Medulla oblongata (tissue), 1 donor: ENCODE measurements at regions not wholly inside any gene's neighbourhood (a gene's known extent, or its start where the extent isn't known, plus 50 kb on each side); places are given as distances from the start of the nearest gene placed in this dataset.

ENCODE experiments used
- DNase-seq: peaks from one replicate; pipeline ENCODE4 v3.0.0-alpha.2; 2015; ENCODE audit errors: extremely low spot score

GRCh38 chr1:98210064-98210463, 289.2 kb upstream of the DPYD start:
- no peak for DNase-seq

DNA sequence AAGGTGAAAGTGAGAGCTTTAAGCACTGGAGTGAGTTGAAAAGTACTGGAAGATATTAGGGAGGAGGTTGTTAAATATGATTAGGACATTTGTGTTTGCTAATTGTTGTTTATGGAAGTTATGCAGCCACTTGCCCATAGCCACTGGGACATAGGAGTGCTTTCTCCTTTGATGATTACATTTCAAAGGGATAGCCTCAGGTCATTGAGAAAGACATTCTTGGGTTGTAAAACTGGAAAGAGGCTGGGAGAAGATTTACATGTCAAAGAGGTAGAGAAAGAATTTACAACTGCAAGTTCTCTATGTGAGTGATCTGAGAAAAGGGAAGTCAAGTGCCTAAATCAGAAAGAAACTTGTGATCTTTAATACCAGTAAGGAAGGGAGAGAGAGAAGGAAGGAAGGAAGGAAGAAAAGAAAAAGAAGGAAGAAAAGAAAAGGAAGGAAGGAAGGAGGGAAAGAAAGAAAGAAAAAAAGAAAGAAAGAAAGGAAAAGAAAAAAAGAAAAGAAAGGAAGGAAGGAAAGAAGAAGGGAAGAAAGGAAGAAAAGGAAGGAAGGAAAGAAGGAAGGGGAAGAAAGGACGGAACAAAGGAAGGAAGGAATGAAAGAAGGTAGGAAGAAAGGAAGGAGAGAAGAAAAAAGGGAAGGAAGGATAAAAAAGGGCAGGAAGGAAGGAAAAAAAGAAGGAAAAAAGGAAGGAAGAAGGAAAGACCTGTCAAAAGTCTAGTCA, 284.6 kb upstream of the DPYD start:
- no peak for DNase-seq

DNA sequence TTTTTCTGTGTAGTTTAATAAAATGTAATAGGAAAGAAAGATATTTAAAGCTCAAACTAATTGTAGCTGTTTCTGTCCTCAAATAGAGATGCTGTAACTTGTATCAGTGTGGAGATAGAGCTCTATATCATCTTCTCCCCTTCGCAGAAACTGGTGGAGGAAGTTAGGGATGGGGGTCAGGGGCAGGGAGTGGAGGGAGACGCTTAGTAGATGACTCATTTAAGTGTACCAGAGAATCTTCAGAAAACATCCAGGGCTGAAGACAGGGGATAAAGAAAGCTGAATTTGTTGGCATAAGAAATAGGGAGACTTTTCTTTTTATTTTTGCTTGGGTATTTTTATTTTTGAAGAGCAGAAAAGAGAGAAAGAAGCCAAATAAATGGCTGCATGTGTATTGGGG, 282.6 kb upstream of the DPYD start:
- no peak for DNase-seq

- DNase-seq = no peak
Measured at GRCh38 chr1:98201666-98202081, 280.8 kb upstream of the DPYD start.

GRCh38 chr1:98197356-98197755, 276.5 kb upstream of the DPYD start:
- no peak for DNase-seq

DNA sequence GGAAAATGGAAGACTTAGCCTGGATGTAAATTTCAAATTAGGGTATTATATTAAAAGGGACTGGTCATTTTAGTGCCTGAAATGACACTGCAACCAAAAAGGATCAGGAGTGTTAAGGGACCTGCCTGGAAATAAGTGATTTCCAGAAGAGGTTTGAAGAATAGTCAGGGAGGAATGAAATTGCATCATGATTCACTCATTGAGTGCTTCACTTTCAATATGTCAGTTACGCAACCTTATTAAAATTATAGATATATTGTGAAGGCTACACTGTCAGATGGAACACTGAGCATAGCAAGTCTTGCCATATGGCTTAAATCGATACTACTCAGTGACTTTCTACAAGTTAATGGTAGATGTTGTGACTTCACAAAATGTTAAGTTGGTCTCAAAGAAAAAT, 275.2 kb upstream of the DPYD start:
- no peak for DNase-seq

DNA sequence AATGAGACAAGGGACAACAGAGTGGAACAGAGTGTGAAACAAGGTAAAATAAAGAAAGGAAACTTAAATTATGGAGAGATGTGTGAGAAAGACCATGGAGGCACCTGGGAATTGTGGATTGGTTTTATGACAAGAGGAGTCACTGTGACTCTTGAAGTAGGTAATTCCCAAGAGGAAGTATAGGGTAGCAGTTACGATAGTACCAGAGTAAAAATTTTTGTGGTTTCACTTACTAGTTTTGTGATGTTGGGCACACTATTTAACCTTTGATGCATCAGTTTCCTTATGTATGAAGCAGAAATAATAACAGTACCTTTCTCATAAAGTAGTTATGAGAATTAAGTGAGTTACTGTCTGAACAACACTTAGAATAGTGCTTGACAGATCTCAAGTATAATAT, 267.9 kb upstream of the DPYD start:
- no peak for DNase-seq

DNA sequence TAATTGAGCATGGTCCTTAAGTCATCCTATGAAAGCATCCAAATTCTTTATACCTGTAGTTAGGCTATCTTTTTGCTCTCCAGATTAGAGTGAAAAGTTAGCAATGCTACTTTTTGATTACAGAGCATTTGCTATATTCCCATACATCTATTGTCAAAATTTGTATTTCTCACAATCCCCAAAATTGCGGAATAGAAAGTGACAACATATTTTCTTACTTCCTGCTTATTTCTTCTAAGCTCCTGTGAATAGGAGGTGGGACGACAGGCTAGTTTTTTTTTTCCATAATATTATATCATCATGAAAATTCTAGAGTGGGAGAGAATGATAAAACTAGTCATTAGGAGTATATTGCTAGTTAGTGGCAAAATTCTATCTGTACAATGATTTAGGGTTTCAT, 264.0 kb upstream of the DPYD start:
- DNase-seq = no peak

GRCh38 chr1:98181036-98181764, 260.4 kb upstream of the DPYD start:
- no peak for DNase-seq

- no peak for DNase-seq
Measured at GRCh38 chr1:98179151-98179773, 258.4 kb upstream of the DPYD start.

DNA sequence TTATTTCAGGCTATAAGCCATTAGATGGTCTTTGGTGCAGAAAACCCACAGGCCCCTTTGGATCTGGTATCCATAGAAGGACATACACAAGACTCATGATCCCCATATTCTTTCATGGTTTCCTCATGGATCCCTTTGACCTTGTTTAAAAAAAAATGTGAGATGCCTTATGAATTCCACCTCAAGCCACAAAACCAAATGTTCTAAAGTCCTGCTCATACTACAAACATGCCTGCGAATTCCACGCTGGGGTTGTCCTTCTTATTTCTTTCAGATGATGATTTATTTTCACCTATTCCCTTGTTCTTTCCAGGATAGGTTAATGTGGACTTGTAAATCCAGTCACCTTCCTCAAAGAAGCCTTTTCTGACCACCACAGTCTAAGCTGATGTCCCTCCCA, 256.9 kb upstream of the DPYD start:
- no peak for DNase-seq

DNA sequence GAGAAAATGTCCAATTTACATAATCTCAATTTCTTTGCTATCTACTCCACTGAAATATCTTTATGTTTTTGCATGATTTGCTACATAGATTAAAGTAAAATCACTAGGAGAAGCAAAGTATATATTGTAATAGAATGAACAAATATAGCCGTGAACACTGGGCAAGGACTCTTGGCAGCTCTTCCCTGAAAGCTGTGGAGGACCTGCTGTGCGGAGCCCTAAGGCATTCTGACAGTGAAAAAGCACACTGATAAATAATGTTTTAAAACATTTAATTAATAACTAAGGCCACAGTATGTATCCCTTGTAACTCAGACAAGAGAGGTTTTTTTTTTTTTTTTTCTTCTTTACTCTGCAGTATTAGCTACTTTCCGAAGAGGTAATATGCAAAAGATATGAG, 256.1 kb upstream of the DPYD start:
- DNase-seq = no peak

GRCh38 chr1:98176414-98176813, 255.6 kb upstream of the DPYD start:
- no peak for DNase-seq

GRCh38 chr1:98172578-98172977, 251.7 kb upstream of the DPYD start:
- no peak for DNase-seq

GRCh38 chr1:98172022-98172421, 251.2 kb upstream of the DPYD start:
- DNase-seq = no peak

DNA sequence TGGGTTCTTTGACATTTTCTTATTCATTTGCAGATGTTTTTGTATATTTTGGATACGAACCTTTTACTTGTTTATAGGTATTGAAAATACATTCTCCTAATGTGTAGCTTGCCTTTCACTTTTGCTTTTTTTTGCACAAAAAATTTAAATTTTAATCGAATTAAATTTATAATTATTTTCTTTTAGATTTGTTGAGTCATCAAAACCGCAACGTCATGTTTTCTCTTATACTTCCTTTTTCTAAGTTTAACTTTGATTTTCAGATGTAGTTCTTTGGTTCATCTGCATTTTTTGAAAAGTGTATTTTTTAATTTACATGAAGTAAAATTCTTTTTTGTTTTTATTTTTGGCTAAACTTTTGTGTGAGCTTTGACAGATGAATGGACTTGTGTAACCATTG, 243.7 kb upstream of the DPYD start:
- no peak for DNase-seq

GRCh38 chr1:98157524-98158313, 236.9 kb upstream of the DPYD start:
- DNase-seq = no peak

- DNase-seq = no peak
Measured at GRCh38 chr1:98147280-98147679, 226.4 kb upstream of the DPYD start.

DNA sequence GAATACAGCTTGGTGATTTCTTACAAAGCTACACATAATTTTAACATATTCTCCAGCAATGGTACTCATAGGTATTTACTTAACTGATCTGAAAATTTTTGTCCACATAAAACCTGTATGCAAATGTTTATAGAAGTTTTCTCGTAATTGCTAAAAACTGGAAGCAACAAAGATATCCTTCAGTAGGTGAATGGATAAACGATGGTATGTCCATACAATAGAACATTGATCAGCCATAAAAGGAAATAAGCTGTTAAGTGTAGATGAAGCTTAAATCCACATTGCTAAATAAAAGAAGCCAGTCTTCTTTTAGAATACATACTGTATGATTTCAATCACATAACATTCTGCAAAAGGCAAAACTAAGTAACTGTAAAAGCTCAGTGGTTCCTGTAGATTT, 224.8 kb upstream of the DPYD start:
- no peak for DNase-seq

GRCh38 chr1:98143403-98143802, 222.6 kb upstream of the DPYD start:
- DNase-seq = no peak

GRCh38 chr1:98133131-98133530, 212.3 kb upstream of the DPYD start:
- peak; percentile 3 for DNase-seq

DNA sequence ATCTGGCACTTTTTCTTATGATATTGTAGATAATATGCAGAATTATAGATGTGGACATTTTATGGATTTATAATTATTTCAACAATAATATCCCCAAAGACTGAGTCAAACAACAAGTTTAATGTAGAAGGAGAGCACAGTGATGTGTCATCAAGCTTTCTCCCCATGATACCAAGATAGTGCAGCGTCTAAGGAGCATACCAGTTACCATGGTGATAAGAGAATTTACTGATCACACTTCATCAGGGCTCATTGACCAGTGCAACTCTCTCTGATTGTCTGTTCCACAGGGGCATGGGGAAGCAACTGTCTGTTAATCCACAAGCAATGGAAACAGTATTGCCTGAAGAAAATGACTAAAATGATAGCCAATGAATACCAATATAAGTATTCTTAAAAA, 209.6 kb upstream of the DPYD start:
- no peak for DNase-seq
